Keratinocyte (primary cell): ENCODE measurements at regions not wholly inside any gene's neighbourhood (a gene's known extent, or its start where the extent isn't known, plus 50 kb on each side); places are given as distances from the start of the nearest gene placed in this dataset.

Experiments
- DNase-seq: peaks from one replicate; pipeline ENCODE4 v3.0.0-alpha.2; 2011; ENCODE audit warnings: low read depth, missing footprints, low spot score
- FAIRE-seq: peaks from 2 replicates; lab custom pipeline; 2011; peaks lifted over from hg19 to GRCh38; lab: Jason Lieb, UNC
- H2AFZ ChIP-seq: 2 replicates; pipeline ENCODE4 v1.6.0; 2012; ENCODE audit warnings: low read length, control low read depth, inconsistent platforms; ENCODE audit not compliant: control insufficient read depth
- H3K27ac ChIP-seq: 2 replicates; pipeline ENCODE4 v1.5.1; 2011; ENCODE audit warnings: low read length; ENCODE audit not compliant: control insufficient read depth, insufficient read depth
- H3K27me3 ChIP-seq: 3 replicates; pipeline ENCODE4 v1.6.0; 2011; ENCODE audit warnings: low read length; ENCODE audit not compliant: control insufficient read depth, insufficient read depth; ENCODE audit errors: extremely low read depth
- H3K36me3 ChIP-seq, 2 experiments: 2 replicates in 1 of 2; 3 replicates in 1 of 2; pipeline ENCODE4 v1.5.1; 2011; ENCODE audit warnings: low read length in 2 of 2, mild to moderate bottlenecking in 1 of 2; ENCODE audit not compliant: control insufficient read depth in 2 of 2, insufficient read depth in 2 of 2; ENCODE audit errors: extremely low read depth in 1 of 2
- H3K4me1 ChIP-seq: 3 replicates; pipeline ENCODE4 v1.5.1; 2011; ENCODE audit warnings: low read length; ENCODE audit not compliant: control insufficient read depth, insufficient read depth; ENCODE audit errors: extremely low read depth
- H3K4me2 ChIP-seq: 3 replicates; pipeline ENCODE4 v1.6.0; 2011; ENCODE audit warnings: low read depth, low read length; ENCODE audit not compliant: control insufficient read depth, insufficient read depth; ENCODE audit errors: extremely low read depth
- H3K4me3 ChIP-seq, 3 experiments: fragments of 200-600 bp in 1 of 3; sonication (generic) in 1 of 3; 2 replicates in 2 of 3; 3 replicates in 1 of 3; pipeline ENCODE4 v1.5.1; 2011 to 2016; ENCODE audit warnings: low read length in 3 of 3, mild to moderate bottlenecking in 3 of 3, control low read depth in 2 of 3, inconsistent platforms in 1 of 3, low read depth in 1 of 3, mixed read lengths in 1 of 3, mixed run types in 1 of 3, moderate library complexity in 1 of 3; ENCODE audit not compliant: control insufficient read depth in 2 of 3, insufficient read depth in 2 of 3; ENCODE audit errors: extremely low read depth in 1 of 3
- H3K79me2 ChIP-seq: 2 replicates; pipeline ENCODE4 v1.6.0; 2012; ENCODE audit warnings: low read length; ENCODE audit not compliant: control insufficient read depth, insufficient read depth
- H3K9ac ChIP-seq: 3 replicates; pipeline ENCODE4 v1.6.0; 2011; ENCODE audit warnings: low read length; ENCODE audit not compliant: control insufficient read depth, insufficient read depth; ENCODE audit errors: extremely low read depth
- H3K9me1 ChIP-seq: 3 replicates; pipeline ENCODE4 v1.6.0; 2011; ENCODE audit warnings: low read length; ENCODE audit not compliant: control insufficient read depth, insufficient read depth; ENCODE audit errors: extremely low read depth
- H3K9me3 ChIP-seq: 2 replicates; pipeline ENCODE4 v1.5.1; 2012; ENCODE audit warnings: low read depth, low read length; ENCODE audit not compliant: control insufficient read depth
- H4K20me1 ChIP-seq: 3 replicates; pipeline ENCODE4 v1.6.0; 2011; ENCODE audit warnings: low read length; ENCODE audit not compliant: control insufficient read depth, insufficient read depth; ENCODE audit errors: extremely low read depth
- CTCF ChIP-seq, 3 experiments: IDR thresholded peaks in 1 of 3; conservative IDR thresholded peaks in 1 of 3; optimal IDR thresholded peaks in 1 of 3; 2 replicates in 2 of 3; 3 replicates in 1 of 3; pipeline versions ENCODE3 to v1.5.1; 2011; ENCODE audit warnings: low read length in 3 of 3, mild to moderate bottlenecking in 3 of 3, moderate library complexity in 2 of 3, control low read depth in 1 of 3, inconsistent platforms in 1 of 3; ENCODE audit not compliant: insufficient read depth in 2 of 3; ENCODE audit errors: extremely low read depth in 1 of 3
- EZH2 ChIP-seq: IDR thresholded peaks from one replicate; pipeline ENCODE4 v1.6.1; 2012; ENCODE audit warnings: inconsistent platforms, mild to moderate bottlenecking, low read length, moderate library complexity
- dilution Hi-C: fragments of 300-500 bp; cut with MboI; formaldehyde crosslinking; loops from one replicate; pipeline ENCODE4 v1.7.0; 2020; ENCODE audit warnings: low sequenced_read_pairs; ENCODE audit not compliant: extremely low pct_ligation_motif_present

DNA sequence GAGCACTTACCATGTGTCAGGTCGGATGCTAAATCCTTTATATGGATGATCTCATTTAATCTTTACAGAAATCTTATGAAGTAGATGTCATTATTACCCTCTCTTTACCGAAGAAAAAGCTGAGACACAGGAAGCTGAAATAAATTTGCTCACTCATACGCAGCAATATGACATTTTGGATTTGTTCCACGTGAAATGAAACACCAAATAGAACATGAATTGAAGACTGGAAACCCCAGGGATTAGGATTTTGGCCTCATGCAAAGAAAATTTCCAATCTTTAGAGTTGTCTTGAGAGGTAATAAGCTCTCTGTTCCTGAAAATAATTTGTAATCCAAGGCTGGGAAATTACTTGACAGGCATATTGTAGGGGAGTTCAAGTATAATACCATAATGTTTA, 354.4 kb upstream of the CLNK start:
- Histone ChIP-seq H3K4me3 (no peak overlapping the region), H3K27me3 (no peaks in the 10 kb centered on the region), H4K20me1 (no peaks in the 10 kb centered on the region), H3K9ac (no peak overlapping the region), H3K9me1 (no peaks in the 10 kb centered on the region), H2AFZ (no peak overlapping the region), H3K4me1 (no peaks in the 10 kb centered on the region), H3K4me2 (no peak overlapping the region), H3K36me3 (no peaks in the 10 kb centered on the region), H3K27ac (no peak overlapping the region), H3K9me3 (no peaks in the 10 kb centered on the region), H3K79me2 (no peaks in the 10 kb centered on the region)
- no peak for TF ChIP-seq CTCF (optimal IDR thresholded peaks at IDR 0.05 in 1 of 3, IDR thresholded peaks at IDR 0.05 in 1 of 3, conservative IDR thresholded peaks at IDR 0.05 in 1 of 3; ENCODE audit: extremely low read depth in 1 of 3, insufficient read depth in 2 of 3, low read length in 3 of 3)
- no peak for TF ChIP-seq EZH2
- FAIRE-seq (no peak), DNase-seq (no peak)
- dilution Hi-C loops = no loop called here

DNA sequence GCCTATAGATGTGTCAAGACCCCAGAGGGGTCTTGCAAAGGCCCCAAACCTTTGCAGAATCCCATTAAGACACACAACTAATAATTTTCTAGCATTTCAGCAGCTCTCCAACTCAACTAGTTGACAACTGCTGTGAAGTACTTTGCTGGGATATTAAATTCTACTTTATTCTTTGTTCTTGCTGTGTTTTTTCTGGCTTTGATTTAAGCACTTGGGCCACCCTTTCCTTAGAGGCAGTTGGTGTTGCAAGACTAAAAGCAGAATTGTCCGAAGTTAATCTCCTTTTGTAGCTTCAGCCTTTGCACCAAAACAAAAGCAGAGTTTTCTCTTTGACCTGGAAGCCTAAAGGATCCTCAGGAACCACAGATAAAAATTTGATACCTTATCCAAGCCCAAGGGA, 353.1 kb upstream of the CLNK start:
- dilution Hi-C loops = no loop called here
- FAIRE-seq = no peak
- no peaks in the 10 kb centered on the region for H4K20me1 ChIP-seq

More for the DNA sequence above, 353.1 kb upstream of the CLNK start:
- no peak for TF ChIP-seq CTCF (optimal IDR thresholded peaks at IDR 0.05 in 1 of 3, IDR thresholded peaks at IDR 0.05 in 1 of 3, conservative IDR thresholded peaks at IDR 0.05 in 1 of 3; ENCODE audit: extremely low read depth in 1 of 3, insufficient read depth in 2 of 3, low read length in 3 of 3)
- TF ChIP-seq EZH2 = no peak
- H3K79me2 ChIP-seq = no peaks in the 10 kb centered on the region
- no peaks in the 10 kb centered on the region for H3K36me3 ChIP-seq
- H3K9me3 ChIP-seq = no peaks in the 10 kb centered on the region
- H2AFZ ChIP-seq = no peak overlapping the region
- H3K27me3 ChIP-seq = no peaks in the 10 kb centered on the region
- no peak overlapping the region for H3K27ac ChIP-seq
- DNase-seq = no peak
- H3K4me3 ChIP-seq = no peak overlapping the region
- H3K9ac ChIP-seq = no peak overlapping the region
- H3K4me1 ChIP-seq = no peaks in the 10 kb centered on the region
- H3K9me1 ChIP-seq = no peaks in the 10 kb centered on the region
- no peak overlapping the region for H3K4me2 ChIP-seq
